ENCODE measurements at regions not wholly inside any gene's neighbourhood (a gene's known extent, or its start where the extent isn't known, plus 50 kb on each side); places are given as distances from the start of the nearest gene placed in this dataset.

- TF ChIP-seq CTCF (IDR thresholded peaks at IDR 0.05; ENCODE audit: low read depth, low read length) = no peak
- DNase-seq (ENCODE audit: low read depth in 2 of 2) = no peak
- H3K4me3 ChIP-seq (replicated peaks in 1 of 2; ENCODE audit: low read depth in 2 of 2, low read length in 2 of 2) = no peak overlapping the region
Measured at GRCh38 chr4:37741564-37741963, 55.4 kb upstream of the RELL1 start.

- no peak for DNase-seq (ENCODE audit: low read depth in 2 of 2)
- H3K4me3 ChIP-seq (replicated peaks in 1 of 2; ENCODE audit: low read depth in 2 of 2, low read length in 2 of 2) = no peak overlapping the region
- TF ChIP-seq CTCF (IDR thresholded peaks at IDR 0.05; ENCODE audit: low read depth, low read length) = no peak
Measured at GRCh38 chr4:37740546-37740945, 54.4 kb upstream of the RELL1 start.

- peak; percentile 59 to 82 for DNase-seq (ENCODE audit: low read depth in 2 of 2)
- no peak overlapping the region for H3K4me3 ChIP-seq (replicated peaks in 1 of 2; ENCODE audit: low read depth in 2 of 2, low read length in 2 of 2)
- TF ChIP-seq CTCF (IDR thresholded peaks at IDR 0.05; ENCODE audit: low read depth, low read length) = no peak
Measured at GRCh38 chr4:37737466-37737865, 51.3 kb upstream of the RELL1 start.

Measured in cardiac fibroblast (primary cell).